Aorta (tissue), 5 donors: ENCODE measurements at regions not wholly inside any gene's neighbourhood (a gene's known extent, or its start where the extent isn't known, plus 50 kb on each side); places are given as distances from the start of the nearest gene placed in this dataset.

Experiments
- ATAC-seq: fragments of 200-7000 bp; cut with Tn5 transposase; one replicate; pipeline ENCODE4 v1.9.1; 2022; ENCODE audit warnings: moderate library complexity; ENCODE audit not compliant: low FRiP score
- DNase-seq, 2 donors: peaks; one replicate each; pipeline ENCODE4 v3.0.0-alpha.2; 2020
- H3K27ac ChIP-seq, 2 donors: one replicate each; pipeline ENCODE4 v1.5.1; 2013; ENCODE audit warnings: low read length in 2 of 2, mild to moderate bottlenecking in 2 of 2, moderate library complexity in 2 of 2, control low read depth in 1 of 2, inconsistent platforms in 1 of 2, low read depth in 1 of 2
- H3K27me3 ChIP-seq, 2 donors: one replicate each; pipeline ENCODE4 v1.6.1; 2013; ENCODE audit warnings: control low read depth in 1 of 2, low read length in 1 of 2, mild to moderate bottlenecking in 1 of 2, moderate library complexity in 1 of 2; ENCODE audit not compliant: insufficient read depth in 2 of 2, control insufficient read depth in 1 of 2
- H3K36me3 ChIP-seq, 2 donors: one replicate each; pipeline ENCODE4 v1.6.1; 2013; ENCODE audit warnings: control low read depth in 1 of 2, low read length in 1 of 2, mild to moderate bottlenecking in 1 of 2; ENCODE audit not compliant: insufficient read depth in 2 of 2, control insufficient read depth in 1 of 2
- H3K4me1 ChIP-seq, 2 donors: one replicate each; pipeline ENCODE4 v1.6.1; 2013; ENCODE audit warnings: low read length in 2 of 2, control low read depth in 1 of 2, mild to moderate bottlenecking in 1 of 2, moderate library complexity in 1 of 2; ENCODE audit not compliant: insufficient read depth in 2 of 2, control insufficient read depth in 1 of 2
- H3K4me3 ChIP-seq, 2 donors: one replicate each; pipeline ENCODE4 v1.5.1; 2013; ENCODE audit warnings: low read length in 2 of 2, control low read depth in 1 of 2, mild to moderate bottlenecking in 1 of 2
- H3K9me3 ChIP-seq: one replicate; pipeline ENCODE4 v1.6.1; 2013; ENCODE audit warnings: mild to moderate bottlenecking, low read length; ENCODE audit not compliant: control insufficient read depth
- WGBS, 2 donors: extraction: QIAGEN DNeasy Blood & Tissue Kit; methylation state at CpG; one replicate each; pipeline ENCODE4 v1.1.7; 2013; 5-methylcytosine and 5-hydroxymethylcytosine counted together
- intact Hi-C, 2 donors: fragments of 100-400 bp; cut with DNase I; formaldehyde crosslinking; loops; one replicate each; pipeline versions ENCODE4 v1.14.2 to v1.15.0; 2022
- donor health status: healthy with polysubstance abuse.
- donor health status: Bipolar disorder and iron deficiency.
- donor health status: DM: no; HTN: no; CAD: no.
- donor health status: DM: no; HTN: no; CAD: no.
- donor health status: DM: yes; HTN: yes; CAD: no.

DNA sequence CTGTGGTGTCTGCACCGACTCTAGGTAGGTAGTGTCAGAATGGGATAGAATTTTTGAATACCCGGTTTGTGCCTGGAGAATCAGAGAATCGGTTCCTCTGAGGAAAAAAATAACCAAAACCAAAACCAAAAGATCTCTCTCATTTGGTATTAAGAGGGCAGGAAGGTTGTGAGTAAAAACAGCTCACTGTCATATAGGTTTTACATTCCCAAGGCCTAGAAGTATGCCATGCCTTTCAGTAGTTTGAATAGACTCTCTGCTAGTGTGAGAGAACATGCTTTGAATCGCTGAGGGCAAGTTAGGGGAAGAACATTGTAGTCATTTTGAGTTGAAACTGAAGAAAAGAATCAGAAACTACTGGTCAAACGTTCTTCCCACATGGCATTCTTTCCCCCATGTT, 411.4 kb upstream of the CD180 start:
- Histone ChIP-seq H3K36me3 (no peaks in the 10 kb centered on the region), H3K4me3 (no peak overlapping the region), H3K4me1 (peaks cover 0 to 2% of the 10 kb centered on the region in 2 donors), H3K9me3 (peaks cover 3% of the 10 kb centered on the region), H3K27me3 (no peaks in the 10 kb centered on the region), H3K27ac (no peak overlapping the region)
- DNase-seq (no peak), ATAC-seq (no peak)
- WGBS, 2 donors: 90 to 95% methylated on average over 5 of the region's 5 CpGs
- intact Hi-C loops: no loop called here

- Histone ChIP-seq H3K27ac (no peak overlapping the region), H3K36me3 (no peaks in the 10 kb centered on the region), H3K27me3 (no peaks in the 10 kb centered on the region), H3K4me3 (no peak overlapping the region), H3K9me3 (peaks cover 3% of the 10 kb centered on the region), H3K4me1 (peaks cover 0 to 2% of the 10 kb centered on the region in 2 donors)
- DNase-seq (no peak), ATAC-seq (no peak)
- WGBS, 2 donors: 89 to 96% methylated on average over 2 of the region's 2 CpGs
- intact Hi-C loops: no loop called here
These were observed 410.0 kb upstream of the CD180 start for GRCh38 chr5:67606586-67606947.

GRCh38 chr5:67605730-67606585, 409.4 kb upstream of the CD180 start:
- H3K27ac ChIP-seq: no peak overlapping the region
- no peak for ATAC-seq
- H3K36me3 ChIP-seq: no peaks in the 10 kb centered on the region
- no peaks in the 10 kb centered on the region for H3K27me3 ChIP-seq
- peaks cover 0 to 2% of the 10 kb centered on the region in 2 donors for H3K4me1 ChIP-seq
- DNase-seq: no peak
- H3K9me3 ChIP-seq: peaks cover 3% of the 10 kb centered on the region
- intact Hi-C loops: no loop called here
- no peak overlapping the region for H3K4me3 ChIP-seq
- WGBS, 2 donors: 79 to 91% methylated on average over 9 of the region's 9 CpGs

GRCh38 chr5:67591491-67591890, 394.9 kb upstream of the CD180 start:
- WGBS, 2 donors: 69 to 93% methylated on average over 3 of the region's 3 CpGs
- ATAC-seq (no peak), DNase-seq (no peak)
- Histone ChIP-seq H3K27ac (no peak overlapping the region), H3K27me3 (no peaks in the 10 kb centered on the region), H3K9me3 (peaks cover 2% of the 10 kb centered on the region), H3K4me1 (peaks cover 0 to 1% of the 10 kb centered on the region in 2 donors), H3K36me3 (no peaks in the 10 kb centered on the region), H3K4me3 (no peak overlapping the region)
- intact Hi-C loops: no loop called here

DNA sequence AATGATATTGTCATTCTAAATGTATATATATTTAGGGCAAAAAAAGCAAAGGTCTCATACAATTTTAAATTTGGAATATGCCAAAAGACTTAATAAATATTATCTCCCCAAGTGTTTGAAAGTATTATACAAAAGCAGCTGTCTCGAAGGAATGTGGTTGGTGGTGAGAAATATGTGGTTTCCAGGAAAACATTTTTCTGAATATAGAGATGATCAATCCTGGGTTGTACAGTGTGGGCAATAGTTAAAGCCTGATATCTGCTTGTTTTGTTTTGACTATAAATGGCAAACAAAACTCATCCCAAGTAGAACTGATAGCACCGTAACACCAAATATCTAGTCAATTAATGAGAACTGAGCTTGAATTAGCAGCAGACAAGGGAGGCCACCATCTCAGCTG, 391.8 kb upstream of the CD180 start:
- ATAC-seq: no peak
- DNase-seq: no peak
- Histone ChIP-seq H3K9me3 (no peaks in the 10 kb centered on the region), H3K27me3 (no peaks in the 10 kb centered on the region), H3K36me3 (no peaks in the 10 kb centered on the region), H3K27ac (no peak overlapping the region), H3K4me1 (peaks cover 0 to 1% of the 10 kb centered on the region in 2 donors), H3K4me3 (no peak overlapping the region)
- WGBS, 2 donors: 88 to 90% methylated on average over 2 of the region's 2 CpGs
- intact Hi-C loops: no loop called here

GRCh38 chr5:67581203-67581602, 384.6 kb upstream of the CD180 start:
- Histone ChIP-seq H3K36me3 (no peaks in the 10 kb centered on the region), H3K4me3 (no peak overlapping the region), H3K27ac (no peak overlapping the region), H3K9me3 (no peaks in the 10 kb centered on the region), H3K27me3 (no peaks in the 10 kb centered on the region), H3K4me1 (no peaks in the 10 kb centered on the region)
- DNase-seq (no peak), ATAC-seq (no peak)
- intact Hi-C loops: no loop called here

- Histone ChIP-seq H3K27ac (no peak overlapping the region), H3K9me3 (peaks cover 3% of the 10 kb centered on the region), H3K4me3 (no peak overlapping the region), H3K27me3 (no peaks in the 10 kb centered on the region), H3K36me3 (no peaks in the 10 kb centered on the region), H3K4me1 (no peaks in the 10 kb centered on the region)
- intact Hi-C loops: no loop called here
- DNase-seq: no peak
- no peak for ATAC-seq
- WGBS, 2 donors: 47 to 50% methylated on average over 4 of the region's 4 CpGs
These were observed 381.4 kb upstream of the CD180 start for GRCh38 chr5:67578011-67578410.

GRCh38 chr5:67577424-67577823, 380.8 kb upstream of the CD180 start:
- H3K27ac ChIP-seq: no peak overlapping the region
- intact Hi-C loops: no loop called here

GRCh38 chr5:67576112-67576511, 379.5 kb upstream of the CD180 start:
- intact Hi-C loops: no loop called here
- 94 to 96% methylated on average over 2 of the region's 2 CpGs for WGBS, 2 donors
- peaks cover 3% of the 10 kb centered on the region for H3K9me3 ChIP-seq
- no peak overlapping the region for H3K27ac ChIP-seq
- DNase-seq (no peak), ATAC-seq (no peak)
- no peaks in the 10 kb centered on the region for H3K27me3 ChIP-seq
- H3K4me1 ChIP-seq: no peaks in the 10 kb centered on the region
- H3K4me3 ChIP-seq: no peak overlapping the region
- no peaks in the 10 kb centered on the region for H3K36me3 ChIP-seq

More at GRCh38 chr5:67577424-67577823, 380.8 kb upstream of the CD180 start:
- no peak for ATAC-seq
- no peaks in the 10 kb centered on the region for H3K4me1 ChIP-seq
- H3K36me3 ChIP-seq: no peaks in the 10 kb centered on the region
- H3K4me3 ChIP-seq: no peak overlapping the region
- DNase-seq: no peak
- H3K27me3 ChIP-seq: no peaks in the 10 kb centered on the region
- peaks cover 3% of the 10 kb centered on the region for H3K9me3 ChIP-seq
